Keratinocyte (primary cell): ENCODE measurements at regions not wholly inside any gene's neighbourhood (a gene's known extent, or its start where the extent isn't known, plus 50 kb on each side); places are given as distances from the start of the nearest gene placed in this dataset.

Experiments
- DNase-seq: peaks from one replicate; pipeline ENCODE4 v3.0.0-alpha.2; 2011; ENCODE audit warnings: low read depth, missing footprints, low spot score
- FAIRE-seq: peaks from 2 replicates; lab custom pipeline; 2011; peaks lifted over from hg19 to GRCh38; lab: Jason Lieb, UNC
- H2AFZ ChIP-seq: 2 replicates; pipeline ENCODE4 v1.6.0; 2012; ENCODE audit warnings: low read length, control low read depth, inconsistent platforms; ENCODE audit not compliant: control insufficient read depth
- H3K27ac ChIP-seq: 2 replicates; pipeline ENCODE4 v1.5.1; 2011; ENCODE audit warnings: low read length; ENCODE audit not compliant: control insufficient read depth, insufficient read depth
- H3K27me3 ChIP-seq: 3 replicates; pipeline ENCODE4 v1.6.0; 2011; ENCODE audit warnings: low read length; ENCODE audit not compliant: control insufficient read depth, insufficient read depth; ENCODE audit errors: extremely low read depth
- H3K36me3 ChIP-seq, 2 experiments: 2 replicates in 1 of 2; 3 replicates in 1 of 2; pipeline ENCODE4 v1.5.1; 2011; ENCODE audit warnings: low read length in 2 of 2, mild to moderate bottlenecking in 1 of 2; ENCODE audit not compliant: control insufficient read depth in 2 of 2, insufficient read depth in 2 of 2; ENCODE audit errors: extremely low read depth in 1 of 2
- H3K4me1 ChIP-seq: 3 replicates; pipeline ENCODE4 v1.5.1; 2011; ENCODE audit warnings: low read length; ENCODE audit not compliant: control insufficient read depth, insufficient read depth; ENCODE audit errors: extremely low read depth
- H3K4me2 ChIP-seq: 3 replicates; pipeline ENCODE4 v1.6.0; 2011; ENCODE audit warnings: low read depth, low read length; ENCODE audit not compliant: control insufficient read depth, insufficient read depth; ENCODE audit errors: extremely low read depth
- H3K4me3 ChIP-seq, 3 experiments: fragments of 200-600 bp in 1 of 3; sonication (generic) in 1 of 3; 2 replicates in 2 of 3; 3 replicates in 1 of 3; pipeline ENCODE4 v1.5.1; 2011 to 2016; ENCODE audit warnings: low read length in 3 of 3, mild to moderate bottlenecking in 3 of 3, control low read depth in 2 of 3, inconsistent platforms in 1 of 3, low read depth in 1 of 3, mixed read lengths in 1 of 3, mixed run types in 1 of 3, moderate library complexity in 1 of 3; ENCODE audit not compliant: control insufficient read depth in 2 of 3, insufficient read depth in 2 of 3; ENCODE audit errors: extremely low read depth in 1 of 3
- H3K79me2 ChIP-seq: 2 replicates; pipeline ENCODE4 v1.6.0; 2012; ENCODE audit warnings: low read length; ENCODE audit not compliant: control insufficient read depth, insufficient read depth
- H3K9ac ChIP-seq: 3 replicates; pipeline ENCODE4 v1.6.0; 2011; ENCODE audit warnings: low read length; ENCODE audit not compliant: control insufficient read depth, insufficient read depth; ENCODE audit errors: extremely low read depth
- H3K9me1 ChIP-seq: 3 replicates; pipeline ENCODE4 v1.6.0; 2011; ENCODE audit warnings: low read length; ENCODE audit not compliant: control insufficient read depth, insufficient read depth; ENCODE audit errors: extremely low read depth
- H3K9me3 ChIP-seq: 2 replicates; pipeline ENCODE4 v1.5.1; 2012; ENCODE audit warnings: low read depth, low read length; ENCODE audit not compliant: control insufficient read depth
- H4K20me1 ChIP-seq: 3 replicates; pipeline ENCODE4 v1.6.0; 2011; ENCODE audit warnings: low read length; ENCODE audit not compliant: control insufficient read depth, insufficient read depth; ENCODE audit errors: extremely low read depth
- CTCF ChIP-seq, 3 experiments: IDR thresholded peaks in 1 of 3; conservative IDR thresholded peaks in 1 of 3; optimal IDR thresholded peaks in 1 of 3; 2 replicates in 2 of 3; 3 replicates in 1 of 3; pipeline versions ENCODE3 to v1.5.1; 2011; ENCODE audit warnings: low read length in 3 of 3, mild to moderate bottlenecking in 3 of 3, moderate library complexity in 2 of 3, control low read depth in 1 of 3, inconsistent platforms in 1 of 3; ENCODE audit not compliant: insufficient read depth in 2 of 3; ENCODE audit errors: extremely low read depth in 1 of 3
- EZH2 ChIP-seq: IDR thresholded peaks from one replicate; pipeline ENCODE4 v1.6.1; 2012; ENCODE audit warnings: inconsistent platforms, mild to moderate bottlenecking, low read length, moderate library complexity
- dilution Hi-C: fragments of 300-500 bp; cut with MboI; formaldehyde crosslinking; loops from one replicate; pipeline ENCODE4 v1.7.0; 2020; ENCODE audit warnings: low sequenced_read_pairs; ENCODE audit not compliant: extremely low pct_ligation_motif_present

- H3K4me1 ChIP-seq = no peaks in the 10 kb centered on the region
- DNase-seq = no peak
- H3K4me3 ChIP-seq = no peak overlapping the region
- H3K9ac ChIP-seq = no peak overlapping the region
- no peaks in the 10 kb centered on the region for H3K9me1 ChIP-seq
- FAIRE-seq = no peak
- H3K27me3 ChIP-seq = no peaks in the 10 kb centered on the region
- no peaks in the 10 kb centered on the region for H3K9me3 ChIP-seq
- H4K20me1 ChIP-seq = no peaks in the 10 kb centered on the region
- H3K4me2 ChIP-seq = no peak overlapping the region
- no peaks in the 10 kb centered on the region for H3K79me2 ChIP-seq
- no peak overlapping the region for H2AFZ ChIP-seq
- dilution Hi-C loops = no loop called here
- no peak overlapping the region for H3K27ac ChIP-seq
- no peaks in the 10 kb centered on the region for H3K36me3 ChIP-seq
- TF ChIP-seq EZH2 (no peak), CTCF (optimal IDR thresholded peaks at IDR 0.05 in 1 of 3, IDR thresholded peaks at IDR 0.05 in 1 of 3, conservative IDR thresholded peaks at IDR 0.05 in 1 of 3; ENCODE audit: extremely low read depth in 1 of 3, insufficient read depth in 2 of 3, low read length in 3 of 3) (no peak)
Measured at GRCh38 chr12:5267603-5268423, 164.1 kb upstream of the NTF3 start.

- Histone ChIP-seq H3K9ac (no peak overlapping the region), H2AFZ (no peak overlapping the region), H3K27ac (no peak overlapping the region), H3K4me3 (no peak overlapping the region), H3K9me1 (no peaks in the 10 kb centered on the region), H3K36me3 (no peaks in the 10 kb centered on the region), H3K4me2 (no peak overlapping the region), H4K20me1 (no peaks in the 10 kb centered on the region), H3K9me3 (no peaks in the 10 kb centered on the region), H3K4me1 (no peaks in the 10 kb centered on the region), H3K27me3 (no peaks in the 10 kb centered on the region), H3K79me2 (no peaks in the 10 kb centered on the region)
- DNase-seq (no peak), FAIRE-seq (no peak)
- dilution Hi-C loops = no loop called here
- TF ChIP-seq CTCF (optimal IDR thresholded peaks at IDR 0.05 in 1 of 3, IDR thresholded peaks at IDR 0.05 in 1 of 3, conservative IDR thresholded peaks at IDR 0.05 in 1 of 3; ENCODE audit: extremely low read depth in 1 of 3, insufficient read depth in 2 of 3, low read length in 3 of 3) (no peak), EZH2 (no peak)
Measured at GRCh38 chr12:5268424-5269210, 163.3 kb upstream of the NTF3 start.
